SU-DHL-6 (cell line): ENCODE measurements at regions not wholly inside any gene's neighbourhood (a gene's known extent, or its start where the extent isn't known, plus 50 kb on each side); places are given as distances from the start of the nearest gene placed in this dataset.

ENCODE experiments used
- H2AFZ ChIP-seq: fragments of 200-600 bp; sonication (generic); 2 replicates; pipeline ENCODE4 v1.6.1; 2014; ENCODE audit warnings: low read depth, mild to moderate bottlenecking, moderate library complexity, mixed read lengths, antibody characterized with exemption, low read length; ENCODE audit not compliant: severe bottlenecking
- H3F3A ChIP-seq: fragments of 200-600 bp; shearing (Covaris generic); 2 replicates; pipeline ENCODE4 v1.6.0; 2016; ENCODE audit warnings: antibody characterized with exemption, mild to moderate bottlenecking; ENCODE audit not compliant: insufficient read depth
- H3K27ac ChIP-seq: fragments of 200-600 bp; sonication (generic); 2 replicates; pipeline ENCODE4 v1.5.1; 2016; ENCODE audit warnings: low read depth, mild to moderate bottlenecking, low read length, moderate library complexity, mixed read lengths
- H3K27me3 ChIP-seq: fragments of 200-600 bp; sonication (generic), shearing (Covaris generic); 2 replicates; pipeline ENCODE4 v1.6.0; 2014; ENCODE audit warnings: mild to moderate bottlenecking, low read length
- H3K36me3 ChIP-seq: fragments of 200-600 bp; sonication (generic); 2 replicates; pipeline ENCODE4 v1.6.1; 2014; ENCODE audit warnings: mild to moderate bottlenecking, low read length, mixed read lengths
- H3K4me2 ChIP-seq: fragments of 300-600, 200-600 bp; shearing (Covaris generic), sonication (generic); 2 replicates; pipeline ENCODE4 v1.6.0; 2014; ENCODE audit warnings: low read length, low read depth, mild to moderate bottlenecking; ENCODE audit not compliant: poor library complexity, severe bottlenecking
- H3K4me3 ChIP-seq: fragments of 200-600 bp; sonication (generic); 2 replicates; pipeline ENCODE4 v1.5.1; 2014; ENCODE audit warnings: antibody characterized with exemption, low read length, mild to moderate bottlenecking, mixed read lengths; ENCODE audit not compliant: insufficient read depth, poor library complexity, severe bottlenecking
- H3K79me2 ChIP-seq: fragments of 200-600 bp; sonication (generic); 2 replicates; pipeline ENCODE4 v1.6.1; 2014; ENCODE audit warnings: mild to moderate bottlenecking, low read length, moderate library complexity; ENCODE audit not compliant: insufficient read depth
- H3K9ac ChIP-seq: fragments of 200-600 bp; sonication (generic); 2 replicates; pipeline ENCODE4 v1.7.0; 2014; ENCODE audit warnings: mild to moderate bottlenecking, low read length
- H3K9me2 ChIP-seq: fragments of 200-600 bp; sonication (generic); replicated peaks from 2 replicates; pipeline ENCODE4 v1.6.1; 2014; ENCODE audit warnings: low read length; ENCODE audit not compliant: insufficient read depth
- H3K9me3 ChIP-seq: fragments of 200-600 bp; sonication (generic); 2 replicates; pipeline ENCODE4 v1.6.1; 2014; ENCODE audit warnings: low read length, mixed read lengths; ENCODE audit not compliant: insufficient read depth
- H4K20me1 ChIP-seq: fragments of 200-600 bp; sonication (generic); 2 replicates; pipeline ENCODE4 v1.6.1; 2014; ENCODE audit warnings: low read depth, mild to moderate bottlenecking, antibody characterized with exemption, low read length, moderate library complexity, mixed read lengths
- EZH2phosphoT487 ChIP-seq: fragments of 200-600 bp; sonication (generic), shearing (Covaris generic); conservative IDR thresholded peaks from 2 replicates; pipeline ENCODE4 v1.6.1; 2018; ENCODE audit warnings: mild to moderate bottlenecking, antibody characterized with exemption, low read length, moderate library complexity, mixed read lengths
- TF ChIP-seq, protein P1 (sequence below): fragments of 200-600 bp; sonication (generic); IDR thresholded peaks from one replicate; pipeline ENCODE4 v1.5.1; 2017; ENCODE audit warnings: antibody characterized with exemption, mild to moderate bottlenecking, low read length, moderate library complexity; ENCODE audit not compliant: insufficient read depth, poor library complexity, severe bottlenecking

GRCh38 chr13:102980331-102980982 lies 85.8 kb downstream of the SLC10A2 start:
- H3K9ac ChIP-seq, result no peak overlapping the region
- H3K4me3 ChIP-seq, result no peak overlapping the region
- no peaks in the 10 kb centered on the region for H3K36me3 ChIP-seq
- H3K27ac ChIP-seq, result no peak overlapping the region
- no peak overlapping the region for H2AFZ ChIP-seq
- peaks cover under 1% of the 10 kb centered on the region; the same call in 1 of the 2 replicates for H3K9me3 ChIP-seq
- no peak overlapping the region for H3K4me2 ChIP-seq
- H3K9me2 ChIP-seq, result no peaks in the 10 kb centered on the region
- TF ChIP-seq, protein P1, sequence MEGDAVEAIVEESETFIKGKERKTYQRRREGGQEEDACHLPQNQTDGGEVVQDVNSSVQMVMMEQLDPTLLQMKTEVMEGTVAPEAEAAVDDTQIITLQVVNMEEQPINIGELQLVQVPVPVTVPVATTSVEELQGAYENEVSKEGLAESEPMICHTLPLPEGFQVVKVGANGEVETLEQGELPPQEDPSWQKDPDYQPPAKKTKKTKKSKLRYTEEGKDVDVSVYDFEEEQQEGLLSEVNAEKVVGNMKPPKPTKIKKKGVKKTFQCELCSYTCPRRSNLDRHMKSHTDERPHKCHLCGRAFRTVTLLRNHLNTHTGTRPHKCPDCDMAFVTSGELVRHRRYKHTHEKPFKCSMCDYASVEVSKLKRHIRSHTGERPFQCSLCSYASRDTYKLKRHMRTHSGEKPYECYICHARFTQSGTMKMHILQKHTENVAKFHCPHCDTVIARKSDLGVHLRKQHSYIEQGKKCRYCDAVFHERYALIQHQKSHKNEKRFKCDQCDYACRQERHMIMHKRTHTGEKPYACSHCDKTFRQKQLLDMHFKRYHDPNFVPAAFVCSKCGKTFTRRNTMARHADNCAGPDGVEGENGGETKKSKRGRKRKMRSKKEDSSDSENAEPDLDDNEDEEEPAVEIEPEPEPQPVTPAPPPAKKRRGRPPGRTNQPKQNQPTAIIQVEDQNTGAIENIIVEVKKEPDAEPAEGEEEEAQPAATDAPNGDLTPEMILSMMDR, result no peak
- no peak for TF ChIP-seq EZH2phosphoT487
- no peaks in the 10 kb centered on the region for H3F3A ChIP-seq
- no peaks in the 10 kb centered on the region for H4K20me1 ChIP-seq
- no peaks in the 10 kb centered on the region for H3K79me2 ChIP-seq
- H3K27me3 ChIP-seq, result no peaks in the 10 kb centered on the region

GRCh38 chr13:102978168-102978567 lies 88.0 kb downstream of the SLC10A2 start:
- no peaks in the 10 kb centered on the region for H3K36me3 ChIP-seq
- no peak overlapping the region for H3K9ac ChIP-seq
- H4K20me1 ChIP-seq, result no peaks in the 10 kb centered on the region
- H3K27me3 ChIP-seq, result no peaks in the 10 kb centered on the region
- no peak overlapping the region for H3K4me2 ChIP-seq
- H3K27ac ChIP-seq, result no peak overlapping the region
- H3F3A ChIP-seq, result no peaks in the 10 kb centered on the region
- H3K4me3 ChIP-seq, result no peak overlapping the region
- no peaks in the 10 kb centered on the region for H3K79me2 ChIP-seq
- H3K9me3 ChIP-seq, result no peaks in the 10 kb centered on the region
- no peak overlapping the region for H2AFZ ChIP-seq
- TF ChIP-seq, protein P1, result no peak
- TF ChIP-seq EZH2phosphoT487, result no peak
- no peaks in the 10 kb centered on the region for H3K9me2 ChIP-seq

DNA sequence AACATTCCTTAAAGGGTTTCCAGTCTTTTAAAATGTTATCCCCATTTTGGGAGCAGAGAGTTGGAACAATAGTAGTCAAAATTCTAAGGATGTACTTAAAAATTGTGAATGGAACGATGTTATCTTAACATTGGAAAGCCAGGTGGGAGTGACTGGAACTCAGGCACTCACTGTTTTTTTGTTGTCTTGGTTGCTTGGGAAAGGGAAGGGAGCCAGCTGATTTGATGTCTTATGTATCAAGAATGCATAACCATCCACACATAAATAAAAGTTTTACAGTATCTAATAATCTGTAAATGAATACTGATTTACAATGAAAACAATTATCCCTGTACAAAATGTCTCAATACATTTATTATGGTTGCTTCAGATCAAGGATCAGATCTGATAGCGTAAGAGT lies 88.7 kb downstream of the SLC10A2 start:
- no peak overlapping the region for H3K4me2 ChIP-seq
- no peaks in the 10 kb centered on the region for H3K9me3 ChIP-seq
- H3F3A ChIP-seq, result no peaks in the 10 kb centered on the region
- no peak overlapping the region for H3K9ac ChIP-seq
- no peak overlapping the region for H3K4me3 ChIP-seq
- no peaks in the 10 kb centered on the region for H3K79me2 ChIP-seq
- no peaks in the 10 kb centered on the region for H3K27me3 ChIP-seq
- H4K20me1 ChIP-seq, result no peaks in the 10 kb centered on the region
- no peaks in the 10 kb centered on the region for H3K36me3 ChIP-seq
- H3K27ac ChIP-seq, result no peak overlapping the region
- H3K9me2 ChIP-seq, result no peaks in the 10 kb centered on the region
- H2AFZ ChIP-seq, result no peak overlapping the region
- no peak for TF ChIP-seq EZH2phosphoT487
- TF ChIP-seq, protein P1, result no peak
